IPS-15b (cell line): ENCODE measurements at regions not wholly inside any gene's neighbourhood (a gene's known extent, or its start where the extent isn't known, plus 50 kb on each side); places are given as distances from the start of the nearest gene placed in this dataset.

Source experiments
- H3K27me3 ChIP-seq: one replicate; pipeline ENCODE4 v1.6.1; 2013; ENCODE audit warnings: low read length; ENCODE audit not compliant: control insufficient read depth, insufficient read depth
- H3K36me3 ChIP-seq: one replicate; pipeline ENCODE4 v1.6.1; 2013; ENCODE audit warnings: low read length; ENCODE audit not compliant: control insufficient read depth, insufficient read depth
- H3K4me1 ChIP-seq: one replicate; pipeline ENCODE4 v1.6.1; 2013; ENCODE audit warnings: mild to moderate bottlenecking, low read length; ENCODE audit not compliant: control insufficient read depth, insufficient read depth
- H3K4me3 ChIP-seq: one replicate; pipeline ENCODE4 v1.5.1; 2013; ENCODE audit warnings: low read depth, low read length
- H3K9ac ChIP-seq: one replicate; pipeline ENCODE4 v1.6.1; 2013; ENCODE audit warnings: low read depth, mild to moderate bottlenecking, low read length
- H3K9me3 ChIP-seq: one replicate; pipeline ENCODE4 v1.6.1; 2013; ENCODE audit warnings: mild to moderate bottlenecking, low read length; ENCODE audit not compliant: control insufficient read depth, insufficient read depth

- no peak overlapping the region for H3K4me3 ChIP-seq
- no peaks in the 10 kb centered on the region for H3K9me3 ChIP-seq
- H3K27me3 ChIP-seq = no peaks in the 10 kb centered on the region
Measured at GRCh38 chr7:10070899-10071298, 902.8 kb upstream of the PHF14 start.

GRCh38 chr7:10075866-10076265 lies 897.8 kb upstream of the PHF14 start:
- Histone ChIP-seq H3K9me3 (no peaks in the 10 kb centered on the region), H3K4me3 (no peak overlapping the region), H3K9ac (no peak overlapping the region), H3K36me3 (no peaks in the 10 kb centered on the region), H3K4me1 (no peaks in the 10 kb centered on the region), H3K27me3 (no peaks in the 10 kb centered on the region)

More at GRCh38 chr7:10070899-10071298, 902.8 kb upstream of the PHF14 start:
- H3K4me1 ChIP-seq = no peaks in the 10 kb centered on the region
- no peak overlapping the region for H3K9ac ChIP-seq
- no peaks in the 10 kb centered on the region for H3K36me3 ChIP-seq

GRCh38 chr7:10076660-10077300 lies 896.9 kb upstream of the PHF14 start:
- Histone ChIP-seq H3K9me3 (no peaks in the 10 kb centered on the region), H3K36me3 (no peaks in the 10 kb centered on the region), H3K4me1 (no peaks in the 10 kb centered on the region), H3K27me3 (no peaks in the 10 kb centered on the region), H3K4me3 (no peak overlapping the region), H3K9ac (no peak overlapping the region)

GRCh38 chr7:10079572-10079971 lies 894.1 kb upstream of the PHF14 start:
- Histone ChIP-seq H3K9me3 (no peaks in the 10 kb centered on the region), H3K36me3 (no peaks in the 10 kb centered on the region), H3K4me3 (no peak overlapping the region)

GRCh38 chr7:10082896-10083295 lies 890.8 kb upstream of the PHF14 start:
- H3K4me3 ChIP-seq = no peak overlapping the region
- no peaks in the 10 kb centered on the region for H3K36me3 ChIP-seq
- H3K27me3 ChIP-seq = no peaks in the 10 kb centered on the region

More at GRCh38 chr7:10079572-10079971, 894.1 kb upstream of the PHF14 start:
- H3K4me1 ChIP-seq = peaks cover 2% of the 10 kb centered on the region
- H3K27me3 ChIP-seq = no peaks in the 10 kb centered on the region
- H3K9ac ChIP-seq = no peak overlapping the region

GRCh38 chr7:10083766-10084165 lies 889.9 kb upstream of the PHF14 start:
- Histone ChIP-seq H3K36me3 (no peaks in the 10 kb centered on the region), H3K27me3 (no peaks in the 10 kb centered on the region), H3K9ac (no peak overlapping the region), H3K4me1 (peaks cover 2% of the 10 kb centered on the region), H3K4me3 (no peak overlapping the region), H3K9me3 (no peaks in the 10 kb centered on the region)

More at GRCh38 chr7:10082896-10083295, 890.8 kb upstream of the PHF14 start:
- Histone ChIP-seq H3K9me3 (no peaks in the 10 kb centered on the region), H3K4me1 (peaks cover 2% of the 10 kb centered on the region), H3K9ac (no peak overlapping the region)

- H3K36me3 ChIP-seq = no peaks in the 10 kb centered on the region
- no peak overlapping the region for H3K4me3 ChIP-seq
- no peaks in the 10 kb centered on the region for H3K27me3 ChIP-seq
- no peaks in the 10 kb centered on the region for H3K9me3 ChIP-seq
- H3K9ac ChIP-seq = no peak overlapping the region
- H3K4me1 ChIP-seq = peaks cover 2% of the 10 kb centered on the region
Measured at GRCh38 chr7:10085231-10085630, 888.4 kb upstream of the PHF14 start.

- no peaks in the 10 kb centered on the region for H3K27me3 ChIP-seq
- no peaks in the 10 kb centered on the region for H3K36me3 ChIP-seq
- H3K9me3 ChIP-seq = no peaks in the 10 kb centered on the region
Measured at GRCh38 chr7:10100572-10100971, 873.1 kb upstream of the PHF14 start.

GRCh38 chr7:10101351-10101750 lies 872.3 kb upstream of the PHF14 start:
- Histone ChIP-seq H3K36me3 (no peaks in the 10 kb centered on the region), H3K9ac (no peak overlapping the region), H3K27me3 (no peaks in the 10 kb centered on the region), H3K9me3 (no peaks in the 10 kb centered on the region), H3K4me3 (no peak overlapping the region), H3K4me1 (no peaks in the 10 kb centered on the region)

More at GRCh38 chr7:10100572-10100971, 873.1 kb upstream of the PHF14 start:
- no peaks in the 10 kb centered on the region for H3K4me1 ChIP-seq
- H3K9ac ChIP-seq = no peak overlapping the region
- no peak overlapping the region for H3K4me3 ChIP-seq

GRCh38 chr7:10104292-10104691 lies 869.4 kb upstream of the PHF14 start:
- no peak overlapping the region for H3K9ac ChIP-seq
- H3K36me3 ChIP-seq = no peaks in the 10 kb centered on the region
- H3K4me1 ChIP-seq = no peaks in the 10 kb centered on the region
- H3K4me3 ChIP-seq = no peak overlapping the region
- no peaks in the 10 kb centered on the region for H3K27me3 ChIP-seq
- no peaks in the 10 kb centered on the region for H3K9me3 ChIP-seq

- Histone ChIP-seq H3K9ac (no peak overlapping the region), H3K27me3 (no peaks in the 10 kb centered on the region), H3K9me3 (no peaks in the 10 kb centered on the region)
Measured at GRCh38 chr7:10106609-10107008, 867.1 kb upstream of the PHF14 start.

GRCh38 chr7:10116511-10116910 lies 857.2 kb upstream of the PHF14 start:
- no peaks in the 10 kb centered on the region for H3K36me3 ChIP-seq
- no peak overlapping the region for H3K4me3 ChIP-seq
- H3K9me3 ChIP-seq = no peaks in the 10 kb centered on the region
- peaks cover 3% of the 10 kb centered on the region for H3K4me1 ChIP-seq
- no peaks in the 10 kb centered on the region for H3K27me3 ChIP-seq
- H3K9ac ChIP-seq = no peak overlapping the region

More at GRCh38 chr7:10106609-10107008, 867.1 kb upstream of the PHF14 start:
- H3K4me1 ChIP-seq = no peaks in the 10 kb centered on the region
- no peak overlapping the region for H3K4me3 ChIP-seq
- no peaks in the 10 kb centered on the region for H3K36me3 ChIP-seq
